SK-N-SH (cell line): ENCODE measurements at regions not wholly inside any gene's neighbourhood (a gene's known extent, or its start where the extent isn't known, plus 50 kb on each side); places are given as distances from the start of the nearest gene placed in this dataset.

Experiments used
- CHD2 ChIP-seq: fragments of 150-350 bp; IDR thresholded peaks from 2 replicates; pipeline ENCODE4 v1.6.1; 2018; ENCODE audit warnings: low read length; ENCODE audit not compliant: partially characterized antibody
- CTCF ChIP-seq: fragments of 200-600 bp; sonication (generic); IDR thresholded peaks from 2 replicates; pipeline ENCODE4 v1.6.1; 2017; ENCODE audit warnings: antibody characterized with exemption, mild to moderate bottlenecking, moderate library complexity
- EP300 ChIP-seq, 2 experiments: IDR thresholded peaks; 2 replicates each; pipeline versions ENCODE4 v1.4.0 to v1.6.1; 2012; ENCODE audit warnings: borderline replicate concordance in 1 of 2, low read depth in 1 of 2, low read length in 1 of 2
- EZH2phosphoT487 ChIP-seq: fragments of 200-600 bp; sonication (generic); IDR thresholded peaks from 2 replicates; pipeline ENCODE4 v1.6.1; 2017; ENCODE audit warnings: low read depth, mixed run types, mild to moderate bottlenecking, antibody characterized with exemption, moderate library complexity, borderline replicate concordance
- FOSL2 ChIP-seq: IDR thresholded peaks from 2 replicates; pipeline ENCODE4 v1.4.0; 2012; ENCODE audit warnings: low read depth, mild to moderate bottlenecking, moderate library complexity, borderline replicate concordance
- JUND ChIP-seq: IDR thresholded peaks from 2 replicates; pipeline ENCODE4 v1.4.0; 2012
- TAF1 ChIP-seq: IDR thresholded peaks from 2 replicates; pipeline ENCODE4 v1.6.1; 2012; ENCODE audit warnings: low read depth, mild to moderate bottlenecking, low read length, moderate library complexity, borderline replicate concordance
- USF1 ChIP-seq: IDR thresholded peaks from 2 replicates; pipeline ENCODE4 v1.4.0; 2012; ENCODE audit warnings: low read depth, borderline replicate concordance
- YY1 ChIP-seq: IDR thresholded peaks from 2 replicates; pipeline ENCODE4 v1.4.0; 2012; ENCODE audit warnings: low read depth, mild to moderate bottlenecking

- TF ChIP-seq CTCF, result no peak
- TF ChIP-seq EZH2phosphoT487, result no peak
- no peak for TF ChIP-seq TAF1
- TF ChIP-seq YY1, result no peak
- TF ChIP-seq JUND, result no peak
- TF ChIP-seq EP300 (IDR thresholded peaks at IDR 0.05; ENCODE audit: borderline replicate concordance in 1 of 2, low read depth in 1 of 2, low read length in 1 of 2), result no peak
- no peak for TF ChIP-seq FOSL2
- TF ChIP-seq USF1, result no peak
- no peak for TF ChIP-seq CHD2
These were observed 348.0 kb downstream of the VPS13C start for GRCh38 chr15:61712129-61712759.
